ENCODE measurements at regions not wholly inside any gene's neighbourhood (a gene's known extent, or its start where the extent isn't known, plus 50 kb on each side); places are given as distances from the start of the nearest gene placed in this dataset.

DNA sequence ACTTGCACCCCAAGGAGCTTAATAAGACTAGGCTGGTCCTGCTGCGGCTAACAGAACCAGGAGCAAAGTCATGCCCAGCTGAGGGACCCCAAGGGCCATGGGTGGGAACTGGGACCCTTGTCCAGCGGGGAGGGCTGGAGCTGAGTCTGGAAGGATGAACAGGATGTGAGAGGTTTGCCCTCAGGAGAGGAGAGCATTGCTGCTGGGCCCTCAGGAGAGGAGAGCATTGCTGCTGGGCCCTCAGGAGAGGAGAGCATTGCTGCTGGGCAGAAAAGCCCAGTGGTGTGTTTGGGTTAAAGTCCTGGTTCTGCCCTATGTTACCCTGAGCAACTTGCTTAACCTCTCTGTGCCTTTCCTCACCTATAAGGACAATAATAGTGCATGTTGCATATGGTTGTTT lies 125.8 kb downstream of the MACROH2A1 start:
- TF ChIP-seq, protein P1, sequence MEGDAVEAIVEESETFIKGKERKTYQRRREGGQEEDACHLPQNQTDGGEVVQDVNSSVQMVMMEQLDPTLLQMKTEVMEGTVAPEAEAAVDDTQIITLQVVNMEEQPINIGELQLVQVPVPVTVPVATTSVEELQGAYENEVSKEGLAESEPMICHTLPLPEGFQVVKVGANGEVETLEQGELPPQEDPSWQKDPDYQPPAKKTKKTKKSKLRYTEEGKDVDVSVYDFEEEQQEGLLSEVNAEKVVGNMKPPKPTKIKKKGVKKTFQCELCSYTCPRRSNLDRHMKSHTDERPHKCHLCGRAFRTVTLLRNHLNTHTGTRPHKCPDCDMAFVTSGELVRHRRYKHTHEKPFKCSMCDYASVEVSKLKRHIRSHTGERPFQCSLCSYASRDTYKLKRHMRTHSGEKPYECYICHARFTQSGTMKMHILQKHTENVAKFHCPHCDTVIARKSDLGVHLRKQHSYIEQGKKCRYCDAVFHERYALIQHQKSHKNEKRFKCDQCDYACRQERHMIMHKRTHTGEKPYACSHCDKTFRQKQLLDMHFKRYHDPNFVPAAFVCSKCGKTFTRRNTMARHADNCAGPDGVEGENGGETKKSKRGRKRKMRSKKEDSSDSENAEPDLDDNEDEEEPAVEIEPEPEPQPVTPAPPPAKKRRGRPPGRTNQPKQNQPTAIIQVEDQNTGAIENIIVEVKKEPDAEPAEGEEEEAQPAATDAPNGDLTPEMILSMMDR (conservative IDR thresholded peaks at IDR 0.05 in 1 of 2, IDR thresholded peaks at IDR 0.05 in 1 of 2; ENCODE audit: extremely low read depth in 1 of 2, insufficient read depth in 1 of 2, low read depth in 1 of 2, low read length in 2 of 2), result no peak
- TF ChIP-seq EZH2 (IDR thresholded peaks at IDR 0.05; ENCODE audit: borderline replicate concordance, low read length), result no peak
